ENCODE measurements at regions not wholly inside any gene's neighbourhood (a gene's known extent, or its start where the extent isn't known, plus 50 kb on each side); places are given as distances from the start of the nearest gene placed in this dataset.

GRCh38 chr9:105968811-105969466 lies 274.6 kb downstream of the TMEM38B start:
- TF ChIP-seq TSHZ2 (CRISPR knock-in tag; IDR thresholded peaks at IDR 0.05) (no peak), TCF4 (CRISPR knock-in tag; IDR thresholded peaks at IDR 0.05; ENCODE audit: borderline replicate concordance) (no peak), ZNF565 (CRISPR knock-in tag; conservative IDR thresholded peaks at IDR 0.05; ENCODE audit: low read depth) (no peak), ZNF70 (CRISPR knock-in tag; IDR thresholded peaks at IDR 0.05) (no peak), BACH2 (CRISPR knock-in tag; IDR thresholded peaks at IDR 0.05; ENCODE audit: borderline replicate concordance) (no peak), RARB (CRISPR knock-in tag; IDR thresholded peaks at IDR 0.05) (no peak)
